Activated T-helper 17 cell treated with anti-CD3 and anti-CD28 coated beads, Interleukin-2, amount 50 U/mL, for 72 hours (primary cell): ENCODE measurements at regions not wholly inside any gene's neighbourhood (a gene's known extent, or its start where the extent isn't known, plus 50 kb on each side); places are given as distances from the start of the nearest gene placed in this dataset.
"Not testable (repeated sequence)": the region's sequence is repeated elsewhere in the genome, so short reads cannot be mapped to it uniquely, and the experiment has no call there.

Source experiments
- ATAC-seq: fragments of 150-1000 bp; cut with Tn5 transposase; replicated peaks from 2 replicates; pipeline ENCODE4 v1.10.0; 2021; ENCODE audit warnings: mild to moderate bottlenecking, moderate library complexity
- H3K27ac Mint-ChIP-seq: one replicate; pipeline ENCODE4 v1.8.0; 2022; ENCODE audit warnings: mixed read lengths
- H3K27me3 Mint-ChIP-seq: one replicate; pipeline ENCODE4 v1.8.0; 2022; ENCODE audit warnings: mixed read lengths
- H3K36me3 Mint-ChIP-seq: one replicate; pipeline ENCODE4 v1.8.0; 2022; ENCODE audit warnings: low read depth, mild to moderate bottlenecking, mixed read lengths
- H3K4me1 Mint-ChIP-seq: one replicate; pipeline ENCODE4 v1.8.0; 2022; ENCODE audit warnings: mixed read lengths
- H3K4me3 Mint-ChIP-seq: one replicate; pipeline ENCODE4 v1.8.0; 2022; ENCODE audit warnings: mild to moderate bottlenecking, mixed read lengths
- H3K9me3 Mint-ChIP-seq: one replicate; pipeline ENCODE4 v1.8.0; 2022; ENCODE audit warnings: mixed read lengths

DNA sequence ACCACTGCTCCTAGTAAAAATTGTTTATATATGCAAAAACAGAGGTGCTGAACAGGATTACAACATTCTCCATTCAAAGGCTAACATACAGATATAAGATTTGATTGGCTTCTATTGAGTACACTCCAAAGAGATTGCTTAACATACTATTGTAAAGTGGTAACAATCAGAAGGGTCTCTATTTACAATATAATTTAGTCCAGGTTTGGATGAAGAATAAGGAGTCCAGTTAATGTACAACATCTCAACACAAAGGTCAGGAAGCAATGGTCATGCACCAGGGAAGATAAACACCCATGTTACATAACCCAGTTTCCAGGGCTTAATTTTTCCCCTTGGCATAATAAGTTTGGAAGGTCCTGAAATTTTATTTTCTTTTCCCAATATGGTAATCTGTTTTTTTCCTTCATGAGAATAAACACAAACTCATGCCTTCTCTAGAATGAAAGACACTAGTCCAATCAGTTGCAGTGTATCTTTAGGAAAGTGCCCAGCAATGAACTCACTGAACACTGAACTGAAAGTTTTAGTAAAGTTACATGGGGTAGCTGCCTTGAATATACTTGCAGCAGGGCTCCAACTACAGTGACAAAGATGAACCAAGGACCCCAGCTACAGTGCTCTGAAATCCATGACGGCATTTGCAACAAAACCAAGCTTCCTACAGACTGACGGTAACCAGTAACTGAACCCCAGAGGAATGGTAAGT is 255.3 kb upstream of the GJE1 start:
- Mint-ChIP-seq H3K4me1 (no peaks in the 10 kb centered on the region), H3K27ac (no peak overlapping the region), H3K9me3 (no peaks in the 10 kb centered on the region), H3K27me3 (no peaks in the 10 kb centered on the region), H3K4me3 (no peak overlapping the region), H3K36me3 (no peaks in the 10 kb centered on the region)
- no peak for ATAC-seq

DNA sequence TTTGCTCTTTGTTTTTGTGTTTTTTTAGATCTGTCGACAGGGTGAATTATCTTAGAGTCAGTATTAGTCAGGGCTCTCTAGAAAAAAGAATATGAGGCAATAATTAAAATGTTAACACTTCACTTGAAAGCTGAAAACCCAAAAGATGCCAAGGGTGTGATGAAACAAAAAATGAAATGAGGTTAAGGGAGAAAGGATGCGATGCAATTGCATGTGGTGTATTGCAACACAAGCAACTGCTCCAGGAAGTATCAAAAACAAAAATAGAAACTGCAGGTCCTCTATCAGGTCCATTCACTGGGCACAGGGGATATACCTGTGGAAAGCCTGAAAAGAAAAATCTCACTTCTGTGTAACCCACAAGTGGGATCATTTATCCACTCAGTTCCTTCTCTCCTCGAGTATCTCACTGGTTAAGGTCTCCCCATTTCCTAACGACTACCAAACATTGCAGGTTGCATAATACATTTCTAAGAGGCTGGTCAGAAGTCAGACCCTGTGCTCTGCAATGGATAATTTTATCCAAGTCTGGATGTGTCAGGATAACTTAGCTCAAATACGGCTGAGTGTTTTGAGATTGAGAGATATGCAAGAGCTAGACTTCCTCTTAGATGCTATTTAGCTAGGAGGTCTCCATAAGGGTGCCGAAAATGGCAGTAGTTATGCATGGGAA is 257.7 kb upstream of the GJE1 start:
- ATAC-seq, result no peak
- Mint-ChIP-seq H3K4me3 (no peak overlapping the region), H3K4me1 (no peaks in the 10 kb centered on the region), H3K36me3 (no peaks in the 10 kb centered on the region), H3K27ac (no peak overlapping the region), H3K27me3 (no peaks in the 10 kb centered on the region), H3K9me3 (no peaks in the 10 kb centered on the region)

DNA sequence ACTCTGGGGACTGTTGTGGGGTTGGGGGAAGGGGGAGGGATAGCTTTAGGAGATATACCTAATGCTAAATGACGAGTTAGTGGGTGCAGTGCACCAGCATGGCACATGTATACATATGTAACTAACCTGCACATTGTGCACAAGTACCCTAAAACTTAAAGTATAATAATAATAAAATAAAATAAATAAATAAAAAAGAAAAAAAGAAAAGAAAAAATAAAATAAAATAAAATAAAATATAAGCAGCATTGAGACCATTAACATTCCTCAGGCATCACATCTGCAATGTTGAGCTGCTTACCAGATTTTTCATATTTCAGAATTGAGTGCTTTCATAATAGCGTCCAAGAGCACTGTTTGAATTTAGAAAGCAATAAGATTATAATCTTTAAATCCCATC is 263.2 kb upstream of the GJE1 start:
- H3K4me3 Mint-ChIP-seq, ATAC-seq, H3K36me3 Mint-ChIP-seq, H3K4me1 Mint-ChIP-seq, H3K27ac Mint-ChIP-seq, H3K27me3 Mint-ChIP-seq, H3K9me3 Mint-ChIP-seq: not testable (repeated sequence)

DNA sequence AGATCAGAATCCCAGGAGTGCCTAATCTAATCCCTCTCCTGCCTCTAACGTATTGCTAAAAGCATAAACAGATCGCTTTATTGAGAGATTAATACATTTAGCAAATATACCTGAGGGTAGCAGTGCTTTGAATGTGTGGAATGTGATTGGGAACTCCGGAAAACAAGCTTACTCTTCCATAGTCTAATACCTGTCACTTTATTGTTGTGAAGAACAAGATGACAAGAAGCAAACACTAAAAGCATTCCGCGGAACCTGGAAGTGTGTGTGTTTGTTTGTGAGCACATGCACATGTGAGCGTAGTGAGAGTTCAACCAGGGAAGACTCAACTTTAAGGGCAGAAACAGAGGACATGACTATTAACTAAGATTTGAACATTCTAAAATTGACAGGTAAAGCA is 265.0 kb upstream of the GJE1 start:
- Mint-ChIP-seq H3K27me3 (no peaks in the 10 kb centered on the region), H3K4me3 (no peak overlapping the region), H3K9me3 (no peaks in the 10 kb centered on the region), H3K4me1 (no peaks in the 10 kb centered on the region), H3K27ac (no peak overlapping the region), H3K36me3 (no peaks in the 10 kb centered on the region)
- ATAC-seq, result no peak

DNA sequence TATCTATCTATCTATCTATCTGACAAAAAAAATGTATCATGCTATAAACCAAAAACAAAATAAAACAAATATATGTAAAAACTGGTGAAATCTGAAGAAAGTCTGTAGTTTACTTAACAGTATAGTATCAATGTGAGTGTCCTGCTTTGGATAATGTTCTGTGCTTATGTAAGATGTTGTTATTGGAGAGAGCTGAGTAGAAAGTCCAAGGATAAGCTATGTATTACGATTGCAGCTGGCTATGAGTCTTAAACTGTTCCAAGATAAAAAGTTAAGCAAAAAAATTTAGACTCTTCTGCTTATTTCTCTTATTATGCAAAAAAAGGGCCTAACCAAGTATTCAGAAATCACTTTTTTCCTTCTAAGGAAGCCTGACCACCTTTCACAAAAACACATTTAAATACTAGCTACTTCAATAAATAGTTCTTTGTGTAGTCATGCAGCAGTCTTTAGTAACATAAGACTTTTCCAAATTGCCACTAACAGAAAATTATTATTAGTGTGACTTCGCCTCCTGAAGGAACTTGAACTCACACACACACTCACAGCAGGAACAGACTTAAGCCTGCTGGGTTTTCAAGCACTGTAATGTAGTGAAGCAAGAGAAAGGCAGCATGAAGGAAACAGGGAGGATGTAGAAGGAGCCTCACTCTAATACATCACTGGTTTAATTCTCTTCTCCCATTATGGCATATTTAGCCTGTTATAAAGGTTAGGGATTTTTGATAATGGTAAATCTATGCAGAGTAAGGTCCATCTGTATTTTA is 265.8 kb upstream of the GJE1 start:
- no peak for ATAC-seq
- Mint-ChIP-seq H3K27ac (no peak overlapping the region), H3K9me3 (no peaks in the 10 kb centered on the region), H3K4me3 (no peak overlapping the region), H3K36me3 (no peaks in the 10 kb centered on the region), H3K27me3 (no peaks in the 10 kb centered on the region), H3K4me1 (no peaks in the 10 kb centered on the region)

DNA sequence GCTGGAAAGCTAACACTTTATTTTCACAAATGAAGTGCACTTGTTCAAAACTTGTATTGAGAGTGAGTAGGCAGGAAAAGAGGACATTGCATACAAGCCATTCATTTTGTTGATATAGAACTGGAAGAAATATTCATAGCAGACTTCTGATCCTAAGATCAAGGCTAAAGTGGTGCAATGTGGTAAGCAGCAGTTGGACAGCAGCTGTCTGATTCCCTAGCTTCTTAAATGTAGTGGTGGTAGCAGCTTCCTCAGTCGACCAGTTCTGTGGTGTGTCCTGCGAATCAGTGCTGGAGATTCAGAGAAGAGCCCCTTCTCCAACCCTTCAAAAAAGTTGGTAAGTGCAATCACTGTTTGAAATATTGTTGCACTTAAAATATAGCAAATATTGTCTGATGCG is 281.7 kb upstream of the GJE1 start:
- H3K27ac Mint-ChIP-seq, result no peak overlapping the region
- peaks cover 25% of the 10 kb centered on the region for H3K4me1 Mint-ChIP-seq
- ATAC-seq, result no peak
- no peaks in the 10 kb centered on the region for H3K36me3 Mint-ChIP-seq
- no peaks in the 10 kb centered on the region for H3K27me3 Mint-ChIP-seq
- no peaks in the 10 kb centered on the region for H3K9me3 Mint-ChIP-seq
- no peak overlapping the region for H3K4me3 Mint-ChIP-seq

DNA sequence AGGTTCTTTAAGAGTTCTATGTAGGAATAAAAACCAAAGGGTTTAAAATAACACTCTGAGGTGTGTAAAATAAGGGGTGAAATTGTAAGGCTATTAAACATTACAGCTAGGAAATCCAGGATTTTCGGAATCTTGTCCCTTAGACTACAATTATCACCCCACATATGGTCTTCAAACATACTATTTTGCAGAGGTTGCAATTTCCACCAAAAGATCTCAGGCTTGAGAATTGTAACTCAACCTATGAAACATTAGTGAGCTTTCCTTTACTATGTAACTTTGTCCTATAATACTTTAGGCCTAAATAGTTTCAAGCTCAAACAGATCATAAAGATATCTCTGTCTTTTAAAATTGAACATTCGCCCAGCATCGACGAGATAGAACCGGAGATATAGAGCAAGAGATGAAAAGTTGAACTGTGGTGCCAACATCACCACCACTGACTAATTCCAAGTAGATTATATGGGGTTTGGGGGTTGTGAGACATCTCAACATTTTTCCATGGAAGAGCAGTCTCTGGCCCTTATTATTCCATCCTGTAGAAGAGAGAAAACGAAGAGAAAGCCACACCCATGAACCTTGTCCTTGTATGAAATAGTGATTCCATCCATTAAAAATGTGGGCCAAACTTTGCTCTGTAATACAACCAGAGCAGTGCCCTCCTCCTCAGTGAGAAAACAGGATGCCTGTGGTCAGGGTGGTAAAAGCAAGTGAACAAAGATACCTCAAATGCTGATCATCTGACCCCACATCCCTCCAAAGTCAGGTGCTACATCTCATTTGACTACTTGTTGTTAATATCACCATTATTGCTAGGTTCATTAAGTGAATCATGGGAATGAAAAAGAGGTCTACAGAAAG is 284.5 kb upstream of the GJE1 start:
- Mint-ChIP-seq H3K4me1 (peaks cover 25% of the 10 kb centered on the region), H3K27me3 (no peaks in the 10 kb centered on the region), H3K36me3 (no peaks in the 10 kb centered on the region), H3K9me3 (no peaks in the 10 kb centered on the region), H3K4me3 (peak overlapping the region; percentile 59), H3K27ac (peak overlapping the region; percentile 31)
- ATAC-seq, result peak; percentile 85

DNA sequence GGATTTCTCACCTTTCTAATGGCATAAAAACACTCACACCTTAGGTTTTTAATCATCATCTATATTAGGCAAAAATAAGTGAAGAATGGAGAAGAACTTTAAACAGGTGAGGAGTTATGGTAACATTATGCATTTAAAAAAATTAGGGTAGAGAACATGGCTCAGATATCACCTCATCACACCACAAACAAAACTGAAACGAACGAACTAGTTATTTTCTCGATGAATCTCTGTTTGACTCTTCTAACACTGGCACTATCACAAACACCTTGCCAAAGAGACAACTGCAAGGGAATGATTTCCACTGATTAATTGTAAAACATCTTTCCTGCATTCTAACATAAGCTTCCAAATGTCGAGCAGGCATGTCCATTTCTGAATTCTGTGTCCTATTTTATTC is 286.1 kb upstream of the GJE1 start:
- Mint-ChIP-seq H3K4me1 (peaks cover 25% of the 10 kb centered on the region), H3K9me3 (no peaks in the 10 kb centered on the region), H3K27me3 (no peaks in the 10 kb centered on the region), H3K4me3 (peak overlapping the region; percentile 42), H3K36me3 (no peaks in the 10 kb centered on the region), H3K27ac (peak overlapping the region; percentile 34)
- ATAC-seq, result peak; percentile 32

DNA sequence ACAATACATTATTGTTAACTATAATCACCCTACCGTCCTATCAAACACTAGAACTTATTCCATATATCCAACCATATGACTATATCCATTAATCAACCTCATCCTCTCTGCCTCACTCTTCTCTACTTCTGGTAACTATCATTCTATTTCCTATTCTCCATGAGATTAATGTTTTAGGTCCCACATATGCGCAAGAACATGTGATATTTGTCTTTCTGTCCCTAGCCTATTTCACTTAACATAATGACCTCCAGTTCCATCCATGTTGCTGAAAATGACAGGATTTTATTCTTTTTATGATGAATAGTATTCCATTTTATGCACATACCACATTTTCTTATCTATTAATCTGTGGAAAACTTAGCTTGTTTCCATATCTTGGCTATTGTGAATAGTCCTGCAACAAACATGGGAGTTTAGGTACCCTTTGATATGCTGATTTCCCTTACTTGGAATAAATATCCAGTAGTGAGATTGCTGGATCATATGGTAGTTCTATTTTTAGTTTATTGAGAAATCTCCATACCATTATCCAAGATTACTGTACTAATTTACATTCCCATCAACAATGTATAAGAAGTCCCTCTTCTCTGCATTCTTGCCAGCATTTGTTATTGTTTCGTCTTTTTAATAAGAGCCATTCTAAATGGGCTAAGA is 289.4 kb upstream of the GJE1 start:
- H3K27me3 Mint-ChIP-seq, result no peaks in the 10 kb centered on the region
- H3K36me3 Mint-ChIP-seq, result no peaks in the 10 kb centered on the region
- ATAC-seq, result no peak
- H3K4me3 Mint-ChIP-seq, result no peak overlapping the region
- H3K9me3 Mint-ChIP-seq, result no peaks in the 10 kb centered on the region
- peaks cover 20% of the 10 kb centered on the region for H3K4me1 Mint-ChIP-seq
- no peak overlapping the region for H3K27ac Mint-ChIP-seq

DNA sequence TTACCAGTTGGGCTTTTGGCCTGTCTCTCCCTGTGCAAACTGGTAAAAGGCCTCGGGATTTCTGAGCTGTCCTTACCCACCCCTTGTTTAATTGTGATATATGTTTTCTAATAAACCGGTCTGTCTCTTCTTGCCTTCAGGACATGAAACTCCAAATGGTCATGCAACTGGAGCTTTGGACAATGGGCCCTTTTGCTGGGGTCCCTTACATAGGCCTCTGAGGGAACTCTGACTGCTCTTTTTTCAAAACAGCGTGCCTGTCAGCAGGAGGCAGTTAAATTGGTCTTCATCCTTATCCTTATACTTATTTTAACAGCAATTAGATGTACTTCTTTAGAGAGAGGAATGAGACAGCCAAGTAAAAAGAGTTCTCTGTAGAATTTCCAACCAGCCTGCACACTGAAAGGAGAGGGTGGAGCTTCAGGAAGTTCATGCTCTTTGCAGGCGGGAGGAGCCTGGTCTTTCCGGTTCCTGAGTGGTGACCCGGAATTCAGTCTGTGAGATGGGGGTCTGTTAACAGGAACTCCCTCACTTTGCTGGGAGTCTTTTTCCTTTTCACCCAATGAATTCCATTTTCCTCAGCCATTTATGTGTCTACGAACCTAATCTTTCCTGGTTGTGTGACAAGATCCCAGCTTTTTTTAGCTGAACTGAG is 299.6 kb upstream of the GJE1 start:
- no peak for ATAC-seq
- no peaks in the 10 kb centered on the region for H3K4me1 Mint-ChIP-seq
- H3K27me3 Mint-ChIP-seq, result no peaks in the 10 kb centered on the region
- H3K9me3 Mint-ChIP-seq, result no peaks in the 10 kb centered on the region
- no peak overlapping the region for H3K4me3 Mint-ChIP-seq
- H3K27ac Mint-ChIP-seq, result no peak overlapping the region
- H3K36me3 Mint-ChIP-seq, result no peaks in the 10 kb centered on the region

DNA sequence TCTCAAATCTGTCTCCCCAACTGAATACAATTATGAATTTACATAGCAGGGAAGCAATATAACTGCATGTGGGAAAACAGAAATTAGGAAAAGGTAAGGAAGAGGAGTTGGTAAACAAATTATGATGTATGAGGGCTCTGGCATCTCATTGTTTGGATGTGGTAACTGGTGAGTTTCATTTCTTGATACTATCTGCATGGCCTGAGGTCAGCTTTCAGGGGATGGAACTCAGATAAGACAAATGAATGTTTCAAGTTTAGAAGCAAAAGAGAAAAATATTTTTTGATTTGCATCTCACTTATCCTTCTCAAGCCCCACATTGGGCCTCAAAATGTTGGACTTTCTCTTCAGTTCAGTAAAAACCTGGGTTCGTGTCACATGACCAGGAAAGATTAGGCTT is 302.2 kb upstream of the GJE1 start:
- Mint-ChIP-seq H3K9me3 (no peaks in the 10 kb centered on the region), H3K27ac (no peak overlapping the region), H3K36me3 (no peaks in the 10 kb centered on the region), H3K4me1 (no peaks in the 10 kb centered on the region), H3K27me3 (no peaks in the 10 kb centered on the region), H3K4me3 (no peak overlapping the region)
- ATAC-seq, result no peak

DNA sequence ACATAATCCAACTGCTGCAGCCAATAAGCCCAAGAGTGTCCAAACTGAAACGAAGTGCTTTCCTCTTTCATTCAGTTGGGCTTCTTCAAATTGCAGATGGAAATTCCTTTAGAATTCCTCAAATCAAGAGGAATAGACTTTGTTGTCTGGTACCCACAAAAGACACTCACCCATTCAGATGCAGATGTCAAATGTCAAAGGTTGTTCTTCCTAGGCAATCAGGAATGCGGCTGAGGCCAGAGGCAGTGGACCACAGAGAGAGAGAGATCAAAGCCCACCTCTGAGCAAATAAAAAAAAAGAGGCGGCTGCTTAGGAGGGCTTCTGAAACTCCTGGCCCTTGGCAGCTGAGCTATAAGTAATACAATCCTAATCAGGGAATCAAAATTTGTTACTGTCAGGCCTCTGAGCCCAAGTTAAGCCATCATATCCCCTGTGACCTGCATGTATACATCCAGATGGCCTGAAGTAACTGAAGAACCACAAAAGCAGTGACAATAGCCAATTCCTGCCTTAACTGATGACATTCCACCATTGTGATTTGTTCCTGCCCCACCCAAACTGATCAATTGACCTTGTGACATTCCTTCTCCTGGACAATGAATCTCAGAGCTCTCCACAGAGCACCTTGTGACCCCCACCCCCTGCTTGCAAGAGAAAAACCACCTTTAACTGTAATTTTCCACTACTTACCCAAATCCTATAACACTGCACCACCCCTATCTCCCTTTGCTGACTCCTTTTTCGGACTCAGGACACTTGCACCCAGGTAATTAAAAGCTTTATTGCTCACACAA is 303.0 kb upstream of the GJE1 start:
- no peaks in the 10 kb centered on the region for H3K27me3 Mint-ChIP-seq
- no peak overlapping the region for H3K27ac Mint-ChIP-seq
- peaks cover 5% of the 10 kb centered on the region for H3K9me3 Mint-ChIP-seq
- ATAC-seq, result no peak
- H3K36me3 Mint-ChIP-seq, result no peaks in the 10 kb centered on the region
- H3K4me1 Mint-ChIP-seq, result no peaks in the 10 kb centered on the region
- no peak overlapping the region for H3K4me3 Mint-ChIP-seq

DNA sequence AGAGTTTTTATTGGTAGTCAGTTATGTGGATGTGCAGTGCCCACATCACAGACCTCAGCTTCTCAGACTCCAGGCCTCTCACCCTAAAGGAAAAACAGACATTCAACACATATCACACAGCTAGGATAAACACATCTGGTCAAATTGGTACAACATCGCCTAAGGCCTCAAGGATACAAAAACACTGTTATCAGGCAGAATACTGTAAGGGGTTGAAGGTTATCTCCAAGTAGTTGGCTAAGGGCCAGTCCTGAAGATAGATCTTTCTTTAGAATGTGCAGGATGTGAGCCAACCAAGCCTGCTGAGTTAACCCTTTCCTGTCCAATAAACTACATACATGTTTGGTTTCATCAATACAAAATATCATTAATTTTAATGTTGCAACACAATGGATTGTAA is 308.4 kb upstream of the GJE1 start:
- Mint-ChIP-seq H3K27me3 (no peaks in the 10 kb centered on the region), H3K27ac (no peak overlapping the region), H3K36me3 (no peaks in the 10 kb centered on the region), H3K9me3 (peaks cover 11% of the 10 kb centered on the region), H3K4me1 (no peaks in the 10 kb centered on the region), H3K4me3 (no peak overlapping the region)
- ATAC-seq, result no peak
